PC-9 (cell line): ENCODE measurements at regions not wholly inside any gene's neighbourhood (a gene's known extent, or its start where the extent isn't known, plus 50 kb on each side); places are given as distances from the start of the nearest gene placed in this dataset.

Experiments used
- EZH2 ChIP-seq: fragments of 200-600 bp; sonication (generic); IDR thresholded peaks from 2 replicates; pipeline ENCODE4 v1.8.0; 2017; ENCODE audit warnings: antibody characterized with exemption, low read depth
- TF ChIP-seq, protein P1 (sequence below): fragments of 200-600 bp; sonication (generic); conservative IDR thresholded peaks from 2 replicates; pipeline ENCODE4 v1.6.1; 2017; ENCODE audit warnings: mixed run types, antibody characterized with exemption, mild to moderate bottlenecking, moderate library complexity

GRCh38 chr13:111937777-111938311 lies 129.1 kb upstream of the SOX1 start:
- TF ChIP-seq, protein P1, sequence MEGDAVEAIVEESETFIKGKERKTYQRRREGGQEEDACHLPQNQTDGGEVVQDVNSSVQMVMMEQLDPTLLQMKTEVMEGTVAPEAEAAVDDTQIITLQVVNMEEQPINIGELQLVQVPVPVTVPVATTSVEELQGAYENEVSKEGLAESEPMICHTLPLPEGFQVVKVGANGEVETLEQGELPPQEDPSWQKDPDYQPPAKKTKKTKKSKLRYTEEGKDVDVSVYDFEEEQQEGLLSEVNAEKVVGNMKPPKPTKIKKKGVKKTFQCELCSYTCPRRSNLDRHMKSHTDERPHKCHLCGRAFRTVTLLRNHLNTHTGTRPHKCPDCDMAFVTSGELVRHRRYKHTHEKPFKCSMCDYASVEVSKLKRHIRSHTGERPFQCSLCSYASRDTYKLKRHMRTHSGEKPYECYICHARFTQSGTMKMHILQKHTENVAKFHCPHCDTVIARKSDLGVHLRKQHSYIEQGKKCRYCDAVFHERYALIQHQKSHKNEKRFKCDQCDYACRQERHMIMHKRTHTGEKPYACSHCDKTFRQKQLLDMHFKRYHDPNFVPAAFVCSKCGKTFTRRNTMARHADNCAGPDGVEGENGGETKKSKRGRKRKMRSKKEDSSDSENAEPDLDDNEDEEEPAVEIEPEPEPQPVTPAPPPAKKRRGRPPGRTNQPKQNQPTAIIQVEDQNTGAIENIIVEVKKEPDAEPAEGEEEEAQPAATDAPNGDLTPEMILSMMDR = no peak
- no peak for TF ChIP-seq EZH2
